Liver (tissue), 8 donors: ENCODE measurements at regions not wholly inside any gene's neighbourhood (a gene's known extent, or its start where the extent isn't known, plus 50 kb on each side); places are given as distances from the start of the nearest gene placed in this dataset.

Source experiments
- DNase-seq: peaks from one replicate; pipeline ENCODE4 v3.0.0-alpha.2; 2017; ENCODE audit warnings: low spot score
- H3K27ac ChIP-seq, 2 donors: one replicate each; pipeline ENCODE4 v1.7.0; 2013; ENCODE audit warnings: inconsistent platforms in 2 of 2, low read length in 2 of 2, control low read depth in 1 of 2, low read depth in 1 of 2, mild to moderate bottlenecking in 1 of 2
- H3K27me3 ChIP-seq, 4 donors: one replicate each; pipeline versions ENCODE4 v1.6.1 to v1.7.0; 2013; ENCODE audit warnings: low read length in 3 of 4, inconsistent platforms in 1 of 4, mild to moderate bottlenecking in 1 of 4, moderate library complexity in 1 of 4; ENCODE audit not compliant: control insufficient read depth in 4 of 4, insufficient read depth in 4 of 4
- H3K36me3 ChIP-seq, 4 donors: one replicate each; pipeline versions ENCODE4 v1.6.1 to v1.7.0; 2013; ENCODE audit warnings: low read length in 3 of 4, mild to moderate bottlenecking in 3 of 4, low read depth in 1 of 4, moderate library complexity in 1 of 4; ENCODE audit not compliant: control insufficient read depth in 4 of 4, insufficient read depth in 3 of 4
- H3K4me1 ChIP-seq, 4 donors: one replicate each; pipeline versions ENCODE4 v1.6.1 to v1.7.0; 2013; ENCODE audit warnings: low read length in 3 of 4, mild to moderate bottlenecking in 3 of 4, moderate library complexity in 1 of 4; ENCODE audit not compliant: control insufficient read depth in 4 of 4, insufficient read depth in 4 of 4
- H3K4me3 ChIP-seq, 3 donors: one replicate each; pipeline versions ENCODE4 v1.6.1 to v1.7.0; 2013; ENCODE audit warnings: low read length in 3 of 3, control low read depth in 1 of 3, low read depth in 1 of 3, mild to moderate bottlenecking in 1 of 3
- H3K9ac ChIP-seq, 2 donors: one replicate each; pipeline ENCODE4 v1.7.0; 2013; ENCODE audit warnings: low read length in 2 of 2, mild to moderate bottlenecking in 2 of 2, moderate library complexity in 2 of 2, control low read depth in 1 of 2, low read depth in 1 of 2
- H3K9me3 ChIP-seq, 4 donors: one replicate each; pipeline versions ENCODE4 v1.6.1 to v1.7.0; 2013; ENCODE audit warnings: low read length in 3 of 4; ENCODE audit not compliant: control insufficient read depth in 4 of 4
- EGR1 ChIP-seq, 2 donors: IDR thresholded peaks; 2 replicates each; pipeline ENCODE4 v1.6.1; 2016 to 2018; ENCODE audit warnings: antibody characterized with exemption in 2 of 2, low read depth in 2 of 2
- FOXA1 ChIP-seq: IDR thresholded peaks from 2 replicates; pipeline ENCODE4 v1.6.1; 2016; ENCODE audit warnings: antibody characterized with exemption
- FOXA2 ChIP-seq: IDR thresholded peaks from 2 replicates; pipeline ENCODE4 v1.6.1; 2016; ENCODE audit warnings: antibody characterized with exemption
- GABPA ChIP-seq, 2 donors: IDR thresholded peaks in 1 of 2; conservative IDR thresholded peaks in 1 of 2; 2 replicates each; pipeline ENCODE4 v1.6.1; 2016; ENCODE audit warnings: antibody characterized with exemption in 2 of 2, mild to moderate bottlenecking in 1 of 2, moderate library complexity in 1 of 2
- HNF4A ChIP-seq, 2 donors: conservative IDR thresholded peaks; 2 replicates each; pipeline ENCODE4 v1.6.1; 2016; ENCODE audit warnings: antibody characterized with exemption in 2 of 2, mild to moderate bottlenecking in 2 of 2
- HNF4G ChIP-seq: IDR thresholded peaks from 2 replicates; pipeline ENCODE4 v1.6.1; 2016; ENCODE audit warnings: antibody characterized with exemption
- JUND ChIP-seq, 2 donors: IDR thresholded peaks; 2 replicates each; pipeline ENCODE4 v1.6.1; 2016; ENCODE audit warnings: antibody characterized with exemption in 2 of 2
- MAX ChIP-seq: IDR thresholded peaks from 2 replicates; pipeline ENCODE4 v1.6.1; 2016; ENCODE audit warnings: antibody characterized with exemption
- NR2F2 ChIP-seq: IDR thresholded peaks from 2 replicates; pipeline ENCODE4 v1.6.1; 2016; ENCODE audit warnings: antibody characterized with exemption
- RAD21 ChIP-seq, 2 donors: IDR thresholded peaks; 2 replicates each; pipeline ENCODE4 v1.6.1; 2016; ENCODE audit warnings: antibody characterized with exemption in 2 of 2, mild to moderate bottlenecking in 2 of 2
- REST ChIP-seq: IDR thresholded peaks from 2 replicates; pipeline ENCODE4 v1.6.1; 2016; ENCODE audit warnings: antibody characterized with exemption, mild to moderate bottlenecking
- RXRA ChIP-seq, 2 donors: IDR thresholded peaks; 2 replicates each; pipeline ENCODE4 v1.6.1; 2017 to 2018; ENCODE audit warnings: antibody characterized with exemption in 2 of 2, mild to moderate bottlenecking in 1 of 2
- SP1 ChIP-seq: IDR thresholded peaks from 2 replicates; pipeline ENCODE4 v1.6.1; 2018; ENCODE audit warnings: antibody characterized with exemption, mild to moderate bottlenecking
- TAF1 ChIP-seq: conservative IDR thresholded peaks from 2 replicates; pipeline ENCODE4 v1.6.1; 2016; ENCODE audit warnings: antibody characterized with exemption, mild to moderate bottlenecking
- YY1 ChIP-seq: IDR thresholded peaks from 2 replicates; pipeline ENCODE4 v1.6.1; 2016; ENCODE audit warnings: antibody characterized with exemption, mild to moderate bottlenecking
- ZBTB33 ChIP-seq: IDR thresholded peaks from 2 replicates; pipeline ENCODE4 v1.6.1; 2016; ENCODE audit warnings: antibody characterized with exemption
- WGBS: extraction: QIAGEN DNeasy Blood & Tissue Kit; methylation state at CpG from one replicate; pipeline ENCODE4 v1.1.7; 2013; 5-methylcytosine and 5-hydroxymethylcytosine counted together
- TF ChIP-seq, protein P1 (sequence below): IDR thresholded peaks from 2 replicates; pipeline ENCODE4 v1.6.1; 2016; ENCODE audit warnings: antibody characterized with exemption
- TF ChIP-seq, protein P2 (sequence below): fragments of 150-350 bp; IDR thresholded peaks from 2 replicates; pipeline ENCODE4 v1.5.1; 2017; ENCODE audit warnings: improper control_type of control experiment, low read depth, low read length; ENCODE audit not compliant: missing input control
- donor health status: healthy.
- donor health status: healthy.
- donor health status: healthy.
- donor health status: healthy.
- donor health status: healthy.

- Histone ChIP-seq H3K4me1 (no peaks in the 10 kb centered on the region), H3K36me3 (no peaks in the 10 kb centered on the region), H3K27me3 (no peaks in the 10 kb centered on the region), H3K4me3 (no peak overlapping the region), H3K9me3 (no peaks in the 10 kb centered on the region), H3K27ac (no peak overlapping the region), H3K9ac (no peak overlapping the region)
- no peak for DNase-seq
- TF ChIP-seq TAF1 (no peak), YY1 (no peak), RAD21 (IDR thresholded peaks at IDR 0.05) (no peak), SP1 (no peak), HNF4G (no peak), FOXA1 (no peak), FOXA2 (no peak), REST (no peak), MAX (no peak), NR2F2 (no peak), JUND (IDR thresholded peaks at IDR 0.05) (no peak), HNF4A (conservative IDR thresholded peaks at IDR 0.05) (no peak), EGR1 (IDR thresholded peaks at IDR 0.05; ENCODE audit: low read depth in 2 of 2) (no peak), GABPA (IDR thresholded peaks at IDR 0.05 in 1 of 2, conservative IDR thresholded peaks at IDR 0.05 in 1 of 2) (no peak), RXRA (IDR thresholded peaks at IDR 0.05) (no peak), ZBTB33 (no peak)
- TF ChIP-seq, protein P1, sequence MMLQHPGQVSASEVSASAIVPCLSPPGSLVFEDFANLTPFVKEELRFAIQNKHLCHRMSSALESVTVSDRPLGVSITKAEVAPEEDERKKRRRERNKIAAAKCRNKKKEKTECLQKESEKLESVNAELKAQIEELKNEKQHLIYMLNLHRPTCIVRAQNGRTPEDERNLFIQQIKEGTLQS, result no peak
- TF ChIP-seq, protein P2, sequence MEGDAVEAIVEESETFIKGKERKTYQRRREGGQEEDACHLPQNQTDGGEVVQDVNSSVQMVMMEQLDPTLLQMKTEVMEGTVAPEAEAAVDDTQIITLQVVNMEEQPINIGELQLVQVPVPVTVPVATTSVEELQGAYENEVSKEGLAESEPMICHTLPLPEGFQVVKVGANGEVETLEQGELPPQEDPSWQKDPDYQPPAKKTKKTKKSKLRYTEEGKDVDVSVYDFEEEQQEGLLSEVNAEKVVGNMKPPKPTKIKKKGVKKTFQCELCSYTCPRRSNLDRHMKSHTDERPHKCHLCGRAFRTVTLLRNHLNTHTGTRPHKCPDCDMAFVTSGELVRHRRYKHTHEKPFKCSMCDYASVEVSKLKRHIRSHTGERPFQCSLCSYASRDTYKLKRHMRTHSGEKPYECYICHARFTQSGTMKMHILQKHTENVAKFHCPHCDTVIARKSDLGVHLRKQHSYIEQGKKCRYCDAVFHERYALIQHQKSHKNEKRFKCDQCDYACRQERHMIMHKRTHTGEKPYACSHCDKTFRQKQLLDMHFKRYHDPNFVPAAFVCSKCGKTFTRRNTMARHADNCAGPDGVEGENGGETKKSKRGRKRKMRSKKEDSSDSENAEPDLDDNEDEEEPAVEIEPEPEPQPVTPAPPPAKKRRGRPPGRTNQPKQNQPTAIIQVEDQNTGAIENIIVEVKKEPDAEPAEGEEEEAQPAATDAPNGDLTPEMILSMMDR, result no peak
Observed at GRCh38 chr10:65367706-65368105, 1558.1 kb upstream of the LRRTM3 start.

DNA sequence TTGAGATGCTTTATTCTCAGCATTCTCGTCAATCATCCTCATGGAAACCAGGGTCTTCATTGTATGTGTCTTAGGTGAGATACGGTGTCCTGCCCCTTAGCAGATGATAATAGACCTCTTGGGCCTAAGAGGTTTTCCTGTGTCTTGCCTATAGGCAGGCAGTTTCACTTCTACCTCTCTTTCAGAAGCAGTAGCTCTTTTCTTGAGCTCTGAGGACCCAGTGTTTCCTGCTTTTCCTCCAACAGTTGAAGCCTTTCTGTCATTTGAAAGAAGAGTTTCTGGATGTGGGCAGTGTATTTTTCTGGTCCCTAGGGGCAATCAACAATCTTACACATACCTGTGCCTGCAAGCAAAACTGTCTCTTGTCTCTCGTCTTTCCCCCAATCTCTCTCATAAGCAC, 1550.3 kb upstream of the LRRTM3 start:
- no peaks in the 10 kb centered on the region for H3K4me1 ChIP-seq
- no peaks in the 10 kb centered on the region for H3K36me3 ChIP-seq
- H3K9me3 ChIP-seq, result no peaks in the 10 kb centered on the region
- WGBS, result 68% methylated on average over 3 of the region's 3 CpGs
- no peak for DNase-seq
- H3K27me3 ChIP-seq, result no peaks in the 10 kb centered on the region
- H3K27ac ChIP-seq, result no peak overlapping the region
- H3K9ac ChIP-seq, result no peak overlapping the region
- TF ChIP-seq MAX (no peak), GABPA (IDR thresholded peaks at IDR 0.05 in 1 of 2, conservative IDR thresholded peaks at IDR 0.05 in 1 of 2) (no peak), RXRA (IDR thresholded peaks at IDR 0.05) (no peak), SP1 (no peak), ZBTB33 (no peak), EGR1 (IDR thresholded peaks at IDR 0.05; ENCODE audit: low read depth in 2 of 2) (no peak), TAF1 (no peak), YY1 (no peak), FOXA1 (no peak), FOXA2 (no peak)
- no peak overlapping the region for H3K4me3 ChIP-seq
